ENCODE measurements at regions not wholly inside any gene's neighbourhood (a gene's known extent, or its start where the extent isn't known, plus 50 kb on each side); places are given as distances from the start of the nearest gene placed in this dataset.

DNA sequence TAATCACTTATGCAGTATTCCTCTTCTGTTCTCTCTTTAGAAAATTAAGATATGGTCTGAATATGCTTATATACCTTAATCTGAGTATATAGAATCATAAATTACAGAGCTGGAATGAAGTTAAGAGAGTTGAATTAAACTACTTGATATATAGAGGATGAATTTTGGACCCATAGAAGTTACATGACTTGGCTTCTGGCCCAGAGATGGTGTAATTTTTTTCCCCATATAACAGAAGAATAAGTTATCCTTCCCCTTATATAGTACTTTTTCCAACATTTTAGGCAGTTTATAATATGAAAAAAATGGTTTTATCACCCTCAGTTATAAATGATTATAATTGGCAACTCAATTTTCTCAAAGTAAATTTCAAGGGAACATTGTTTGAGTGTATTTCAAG lies 616.3 kb downstream of the TBC1D4 start:
- DNase-seq, result no peak

GRCh38 chr13:74860789-74861188 lies 621.2 kb downstream of the TBC1D4 start:
- DNase-seq, result no peak

- DNase-seq, result no peak
These were observed 631.1 kb downstream of the TBC1D4 start for GRCh38 chr13:74850893-74851292.

DNA sequence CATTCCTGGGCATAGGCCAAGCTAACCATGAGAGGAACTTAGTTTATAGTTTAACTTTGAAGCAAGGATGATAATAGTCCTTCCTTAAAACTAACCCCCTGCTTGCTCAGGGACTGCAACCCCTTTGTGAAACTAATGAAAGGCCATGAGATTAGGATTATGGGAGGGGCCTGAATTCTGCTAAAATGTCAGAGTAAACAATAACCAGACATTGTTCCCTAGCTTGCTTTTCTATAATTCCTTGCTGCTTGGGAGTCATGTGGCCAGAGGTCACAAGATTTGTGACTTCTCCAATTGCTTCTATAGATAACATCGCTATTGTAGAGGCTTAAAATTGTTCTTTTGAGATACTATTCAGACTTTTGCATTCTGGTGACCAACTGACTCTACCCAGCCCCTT lies 634.0 kb downstream of the TBC1D4 start:
- DNase-seq, result no peak

GRCh38 chr13:74845806-74846205 lies 636.2 kb downstream of the TBC1D4 start:
- DNase-seq, result no peak

- no peak for DNase-seq
These were observed 640.3 kb downstream of the TBC1D4 start for GRCh38 chr13:74841651-74842050.

DNA sequence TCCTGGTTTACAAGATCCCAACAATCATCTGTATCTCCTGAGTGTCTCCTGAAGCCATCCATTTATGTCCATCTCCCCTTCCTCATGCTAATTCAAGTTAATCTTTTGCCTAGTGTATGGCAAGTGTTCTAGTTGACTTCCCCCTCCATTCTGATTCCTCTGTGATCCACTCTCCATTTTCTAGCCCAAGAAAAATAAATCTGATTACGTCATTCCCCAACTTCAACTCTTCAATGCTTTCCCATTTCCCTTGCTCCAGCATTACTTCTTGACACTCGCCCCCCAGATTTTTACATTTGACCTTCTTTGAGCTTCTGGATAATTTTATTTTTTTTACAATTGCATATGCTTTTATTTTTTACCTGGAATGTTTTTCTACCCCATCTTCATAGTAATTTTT lies 640.8 kb downstream of the TBC1D4 start:
- DNase-seq, result no peak

- DNase-seq, result no peak
These were observed 642.3 kb downstream of the TBC1D4 start for GRCh38 chr13:74839656-74840055.

DNA sequence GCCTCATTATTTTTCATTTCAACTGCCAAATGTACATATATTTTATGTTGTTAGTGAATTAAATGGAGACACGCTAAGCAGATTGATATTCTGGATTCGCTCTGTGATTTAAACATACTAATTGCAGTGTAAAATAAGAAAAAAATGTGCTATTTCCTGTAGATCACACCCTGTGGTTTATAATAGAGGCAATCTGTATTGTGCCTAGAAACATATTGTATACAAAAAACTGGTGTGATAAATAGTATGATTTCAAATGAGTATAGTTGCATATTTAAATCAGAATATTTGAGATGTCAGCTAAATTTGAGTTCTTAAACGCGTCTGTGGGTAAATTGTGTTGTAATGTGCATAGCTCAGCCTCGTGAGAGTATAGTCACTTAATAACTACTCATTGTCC lies 643.9 kb downstream of the TBC1D4 start:
- no peak for DNase-seq

GRCh38 chr13:74836628-74837027 lies 645.3 kb downstream of the TBC1D4 start:
- DNase-seq, result no peak

GRCh38 chr13:74835579-74835978 lies 646.4 kb downstream of the TBC1D4 start:
- DNase-seq, result no peak

DNA sequence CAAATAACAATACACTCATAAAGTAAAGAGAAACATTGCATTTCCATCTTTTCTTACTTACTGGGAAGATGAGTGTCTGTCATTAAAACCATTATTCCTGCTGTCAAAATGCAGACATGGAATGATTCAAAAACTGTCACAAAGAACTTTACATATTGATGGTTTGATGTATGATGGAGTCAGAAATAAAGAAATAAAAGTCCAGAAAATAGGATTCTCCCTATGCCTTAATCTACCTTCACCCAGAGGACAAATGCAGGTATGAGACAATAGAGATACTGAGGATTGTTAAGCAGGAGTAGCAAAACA lies 656.1 kb downstream of the TBC1D4 start:
- DNase-seq, result no peak

- no peak for DNase-seq
These were observed 656.6 kb downstream of the TBC1D4 start for GRCh38 chr13:74825152-74825937.

- DNase-seq, result no peak
These were observed 661.2 kb downstream of the TBC1D4 start for GRCh38 chr13:74820809-74821208.

- DNase-seq, result no peak
These were observed 662.4 kb downstream of the TBC1D4 start for GRCh38 chr13:74819549-74819948.

- no peak for DNase-seq
These were observed 665.2 kb downstream of the TBC1D4 start for GRCh38 chr13:74816737-74817136.

DNA sequence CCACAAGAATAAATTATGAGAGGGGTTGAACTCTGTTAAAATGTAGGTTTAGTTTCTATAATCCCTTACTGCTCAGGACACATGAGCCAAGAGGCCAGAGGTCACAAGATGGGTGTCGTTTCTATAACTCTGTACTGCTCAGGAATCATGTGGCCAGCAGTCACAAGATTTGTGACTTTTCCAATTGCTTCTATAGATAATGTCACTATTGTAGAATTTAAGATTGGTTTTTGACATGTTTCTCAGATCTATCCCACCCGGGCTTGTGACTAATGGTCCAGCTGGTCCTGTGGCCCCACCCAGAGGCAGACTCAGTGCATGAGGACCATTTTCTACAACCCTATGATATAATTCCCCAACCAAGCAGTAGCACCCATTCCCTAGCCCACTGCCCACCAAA lies 662.0 kb upstream of the KLF12 start:
- no peak for DNase-seq

DNA sequence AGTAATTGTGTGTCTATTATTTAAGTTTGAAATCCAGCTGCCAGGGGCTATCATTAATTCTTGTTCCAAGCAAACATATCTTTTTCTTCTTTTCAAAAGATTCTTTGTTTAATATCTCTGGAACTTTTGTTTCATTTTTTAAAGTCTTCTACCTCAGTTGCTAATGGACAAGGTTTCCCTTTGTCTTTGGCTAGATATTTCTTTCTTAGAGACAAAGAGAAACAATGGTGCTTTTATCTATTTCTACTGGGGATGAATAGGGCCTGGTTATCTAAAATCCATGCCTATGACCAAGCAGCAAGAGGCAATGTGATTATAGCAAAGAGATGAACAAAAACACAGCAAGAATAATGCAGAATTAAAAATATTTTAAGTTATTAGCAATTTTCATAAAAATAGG lies 661.3 kb upstream of the KLF12 start:
- DNase-seq, result no peak

DNA sequence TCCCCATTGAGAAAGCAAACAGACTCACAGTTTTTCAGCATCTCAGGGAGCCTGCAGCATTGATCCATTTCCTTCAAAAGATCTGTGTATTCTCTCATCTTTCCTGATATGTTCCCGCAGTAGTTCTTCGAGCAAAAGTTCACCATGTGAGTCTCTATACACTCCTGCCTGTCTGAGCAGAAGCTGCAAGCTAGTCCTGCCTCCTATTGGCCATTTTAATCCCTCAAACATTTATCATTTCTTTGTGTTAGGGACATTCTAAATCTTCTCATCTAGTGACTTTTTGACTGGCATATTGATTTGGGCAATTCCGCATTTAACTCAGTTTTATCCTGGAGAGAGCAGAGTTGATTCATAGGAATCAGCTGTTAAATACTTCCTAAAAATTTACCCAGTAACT lies 660.4 kb upstream of the KLF12 start:
- DNase-seq, result no peak

- DNase-seq, result no peak
These were observed 659.9 kb upstream of the KLF12 start for GRCh38 chr13:74794147-74794546.

GRCh38 chr13:74784959-74785358 lies 650.8 kb upstream of the KLF12 start:
- no peak for DNase-seq

GRCh38 chr13:74778946-74779345 lies 644.7 kb upstream of the KLF12 start:
- DNase-seq, result no peak

DNA sequence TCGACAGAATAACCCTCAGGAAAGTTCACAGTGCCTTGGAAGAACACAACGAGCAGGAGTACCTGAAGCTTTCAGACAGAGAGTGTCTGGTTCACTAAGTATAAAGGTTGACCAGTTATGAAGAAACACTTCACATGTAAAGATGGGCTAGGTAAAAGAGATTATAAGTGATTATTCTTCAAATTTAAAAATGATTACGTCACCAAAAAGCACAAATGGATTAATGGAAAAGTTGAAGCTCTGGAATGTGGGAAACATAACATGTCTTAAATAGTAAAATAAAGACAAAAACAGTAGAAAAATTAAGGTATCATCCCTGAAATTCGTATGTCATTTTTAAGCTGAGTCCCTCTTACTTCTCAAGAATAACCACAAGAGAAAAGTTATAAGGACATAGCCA lies 643.9 kb upstream of the KLF12 start:
- DNase-seq, result no peak

DNA sequence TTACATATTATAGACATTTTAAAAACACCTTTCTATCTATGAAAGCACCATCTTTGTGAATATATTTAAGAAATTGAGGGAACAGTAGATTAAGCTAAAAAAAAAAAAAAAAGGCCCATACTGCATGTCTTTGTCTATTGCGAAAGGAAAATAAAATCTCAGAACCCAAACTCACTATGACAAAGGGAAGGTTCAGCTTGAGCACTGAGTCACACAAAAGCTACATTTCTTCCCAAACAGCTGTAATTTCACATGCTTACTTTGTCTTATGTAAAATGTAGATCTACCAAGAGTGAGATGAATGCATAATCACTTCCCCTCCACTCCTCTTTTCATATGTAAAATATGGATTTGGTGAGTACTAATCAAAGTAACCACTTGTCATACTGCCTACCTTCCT lies 640.1 kb upstream of the KLF12 start:
- no peak for DNase-seq

DNA sequence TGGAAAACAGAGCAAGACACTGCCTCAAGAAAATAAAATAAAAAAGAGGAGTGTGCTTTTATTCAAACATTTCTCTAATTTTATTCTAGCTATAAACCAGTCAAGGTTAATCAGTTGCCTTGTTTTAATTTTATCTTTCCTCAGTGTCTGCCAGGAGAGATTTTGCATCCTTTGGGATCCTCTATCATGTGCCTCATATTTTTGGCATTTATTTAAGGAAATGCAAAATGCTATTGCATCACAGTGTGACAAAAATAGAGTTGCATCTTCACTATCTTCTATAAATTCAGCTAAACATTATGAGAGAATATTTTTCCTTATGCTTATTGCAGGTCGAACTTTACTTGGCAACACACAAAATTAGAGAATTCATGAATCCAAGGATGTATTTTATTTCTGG lies 639.0 kb upstream of the KLF12 start:
- no peak for DNase-seq

- no peak for DNase-seq
These were observed 637.8 kb upstream of the KLF12 start for GRCh38 chr13:74771964-74772363.
